ENCODE measurements at regions not wholly inside any gene's neighbourhood (a gene's known extent, or its start where the extent isn't known, plus 50 kb on each side); places are given as distances from the start of the nearest gene placed in this dataset.

- Mint-ChIP-seq H3K27me3 (no peaks in the 10 kb centered on the region), H3K9me3 (peaks cover 0 to 19% (median 6%) of the 10 kb centered on the region in 8 donors), H3K4me3 (no peak overlapping the region), H3K4me1 (no peaks in the 10 kb centered on the region), H3K27ac (no peak overlapping the region), H3K36me3 (no peaks in the 10 kb centered on the region)
- Histone ChIP-seq H3K4me1 (ENCODE audit: insufficient read depth, low read length) (no peaks in the 10 kb centered on the region), H3K4me3 (ENCODE audit: low read length in 2 of 2) (no peak overlapping the region), H3K36me3 (ENCODE audit: insufficient read depth, low read length) (no peaks in the 10 kb centered on the region), H3K27ac (ENCODE audit: low read depth, low read length) (no peak overlapping the region), H3K9me3 (ENCODE audit: control insufficient read depth in 1 of 2, low read length in 2 of 2) (no peaks in the 10 kb centered on the region), H3K27me3 (ENCODE audit: insufficient read depth, low read length) (no peaks in the 10 kb centered on the region)
- CTCF ChIA-PET (ENCODE audit: partially characterized antibody): no interaction called here
- POLR2A ChIA-PET (ENCODE audit: partially characterized antibody): no interaction called here
- intact Hi-C loops (cut with micrococcal nuclease): no loop called here
- DNase-seq: no peak
These were observed 669.1 kb upstream of the CDH6 start for GRCh38 chr5:30524428-30524827.

GRCh38 chr5:30523061-30523460, 670.4 kb upstream of the CDH6 start:
- no peaks in the 10 kb centered on the region for H3K4me1 Mint-ChIP-seq
- intact Hi-C loops (cut with micrococcal nuclease): no loop called here
- H3K27ac Mint-ChIP-seq: no peak overlapping the region
- no peaks in the 10 kb centered on the region for H3K27me3 Mint-ChIP-seq
- Histone ChIP-seq H3K4me3 (ENCODE audit: low read length in 2 of 2) (no peak overlapping the region), H3K36me3 (ENCODE audit: insufficient read depth, low read length) (no peaks in the 10 kb centered on the region), H3K27ac (ENCODE audit: low read depth, low read length) (no peak overlapping the region), H3K27me3 (ENCODE audit: insufficient read depth, low read length) (no peaks in the 10 kb centered on the region), H3K4me1 (ENCODE audit: insufficient read depth, low read length) (no peaks in the 10 kb centered on the region), H3K9me3 (ENCODE audit: control insufficient read depth in 1 of 2, low read length in 2 of 2) (no peaks in the 10 kb centered on the region)
- ChIA-PET POLR2A (ENCODE audit: partially characterized antibody) (no interaction called here), CTCF (ENCODE audit: partially characterized antibody) (no interaction called here)
- peaks cover 0 to 17% (median 7%) of the 10 kb centered on the region in 8 donors for H3K9me3 Mint-ChIP-seq
- DNase-seq: no peak
- no peaks in the 10 kb centered on the region for H3K36me3 Mint-ChIP-seq
- H3K4me3 Mint-ChIP-seq: no peak overlapping the region

DNA sequence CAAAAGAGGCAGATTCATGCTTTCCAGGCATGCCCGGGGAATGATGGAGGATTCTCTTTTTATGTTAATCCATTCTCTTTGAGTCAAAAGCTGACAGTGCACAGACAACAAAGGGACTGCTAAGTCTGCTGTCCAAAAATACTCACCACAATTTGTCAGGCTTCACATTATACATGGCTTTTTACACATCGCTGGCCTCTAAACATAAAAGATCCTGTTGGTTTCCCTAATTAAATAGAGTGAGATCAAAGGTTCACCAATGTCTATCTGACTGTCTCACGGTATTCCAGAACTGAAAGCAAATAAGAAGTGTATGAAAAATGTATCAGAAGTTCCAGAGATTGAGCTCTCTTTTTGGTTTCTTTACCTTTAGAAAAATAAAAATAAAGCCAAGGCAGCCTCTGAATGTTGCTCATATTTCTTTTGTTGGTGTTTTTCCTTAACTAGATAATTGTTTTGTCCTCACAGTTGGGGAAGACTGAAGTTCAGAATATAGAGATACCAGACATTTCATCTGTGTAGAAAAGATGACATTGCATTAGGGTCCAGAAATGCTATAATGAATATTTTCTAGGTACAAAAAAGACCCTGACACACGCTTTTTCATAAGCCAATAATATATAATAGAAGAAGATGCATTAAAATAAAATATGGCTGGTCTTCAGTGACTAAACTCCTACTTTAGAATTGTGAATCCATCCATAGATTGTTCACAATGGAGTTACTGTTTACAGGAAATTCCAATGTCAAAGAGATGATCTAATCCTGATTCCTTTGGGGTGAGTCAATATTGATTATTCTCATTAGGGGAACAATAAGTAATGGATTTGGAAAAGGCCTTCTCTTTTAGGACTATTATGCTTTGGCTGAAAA, 688.2 kb upstream of the CDH6 start:
- Histone ChIP-seq H3K4me1 (ENCODE audit: insufficient read depth, low read length) (no peaks in the 10 kb centered on the region), H3K27ac (ENCODE audit: low read depth, low read length) (no peak overlapping the region), H3K4me3 (ENCODE audit: low read length in 2 of 2) (no peak overlapping the region), H3K27me3 (ENCODE audit: insufficient read depth, low read length) (no peaks in the 10 kb centered on the region), H3K9me3 (ENCODE audit: control insufficient read depth in 1 of 2, low read length in 2 of 2) (no peaks in the 10 kb centered on the region), H3K36me3 (ENCODE audit: insufficient read depth, low read length) (no peaks in the 10 kb centered on the region)
- Mint-ChIP-seq H3K27ac (no peak overlapping the region), H3K4me1 (no peaks in the 10 kb centered on the region), H3K27me3 (no peaks in the 10 kb centered on the region), H3K36me3 (no peaks in the 10 kb centered on the region), H3K4me3 (no peak overlapping the region), H3K9me3 (peaks cover 0 to 21% (median 7%) of the 10 kb centered on the region in 8 donors)
- intact Hi-C loops (cut with micrococcal nuclease): no loop called here
- ChIA-PET CTCF (ENCODE audit: partially characterized antibody) (no interaction called here), POLR2A (ENCODE audit: partially characterized antibody) (no interaction called here)
- DNase-seq: no peak

- H3K4me1 Mint-ChIP-seq: no peaks in the 10 kb centered on the region
- H3K27ac Mint-ChIP-seq: no peak overlapping the region
- Histone ChIP-seq H3K9me3 (ENCODE audit: control insufficient read depth in 1 of 2, low read length in 2 of 2) (no peaks in the 10 kb centered on the region), H3K36me3 (ENCODE audit: insufficient read depth, low read length) (no peaks in the 10 kb centered on the region), H3K27ac (ENCODE audit: low read depth, low read length) (no peak overlapping the region), H3K4me1 (ENCODE audit: insufficient read depth, low read length) (no peaks in the 10 kb centered on the region), H3K27me3 (ENCODE audit: insufficient read depth, low read length) (no peaks in the 10 kb centered on the region), H3K4me3 (ENCODE audit: low read length in 2 of 2) (no peak overlapping the region)
- H3K9me3 Mint-ChIP-seq: peaks cover 0 to 11% (median 5%) of the 10 kb centered on the region in 8 donors
- H3K4me3 Mint-ChIP-seq: no peak overlapping the region
- ChIA-PET POLR2A (ENCODE audit: partially characterized antibody) (no interaction called here), CTCF (ENCODE audit: partially characterized antibody) (no interaction called here)
- H3K36me3 Mint-ChIP-seq: no peaks in the 10 kb centered on the region
- intact Hi-C loops (cut with micrococcal nuclease): no loop called here
- DNase-seq: no peak
- no peaks in the 10 kb centered on the region for H3K27me3 Mint-ChIP-seq
These were observed 691.2 kb upstream of the CDH6 start for GRCh38 chr5:30502277-30502676.

- no peak overlapping the region for H3K4me3 Mint-ChIP-seq
- H3K27me3 ChIP-seq (ENCODE audit: insufficient read depth, low read length): no peaks in the 10 kb centered on the region
- intact Hi-C loops (cut with micrococcal nuclease): no loop called here
- CTCF ChIA-PET (ENCODE audit: partially characterized antibody): no interaction called here
- no peaks in the 10 kb centered on the region for H3K9me3 ChIP-seq (ENCODE audit: control insufficient read depth in 1 of 2, low read length in 2 of 2)
- peaks cover 2 to 21% (median 6%) of the 10 kb centered on the region in 8 donors for H3K9me3 Mint-ChIP-seq
- no peaks in the 10 kb centered on the region for H3K4me1 Mint-ChIP-seq
- no peaks in the 10 kb centered on the region for H3K27me3 Mint-ChIP-seq
- H3K36me3 ChIP-seq (ENCODE audit: insufficient read depth, low read length): no peaks in the 10 kb centered on the region
- H3K4me3 ChIP-seq (ENCODE audit: low read length in 2 of 2): no peak overlapping the region
- H3K27ac Mint-ChIP-seq: no peak overlapping the region
- no peaks in the 10 kb centered on the region for H3K36me3 Mint-ChIP-seq
- DNase-seq: no peak
- H3K4me1 ChIP-seq (ENCODE audit: insufficient read depth, low read length): no peaks in the 10 kb centered on the region
- no peak overlapping the region for H3K27ac ChIP-seq (ENCODE audit: low read depth, low read length)
- POLR2A ChIA-PET (ENCODE audit: partially characterized antibody): no interaction called here
These were observed 692.4 kb upstream of the CDH6 start for GRCh38 chr5:30501065-30501464.

- intact Hi-C loops (cut with micrococcal nuclease): no loop called here
- DNase-seq: no peak
- POLR2A ChIA-PET (ENCODE audit: partially characterized antibody): no interaction called here
- Mint-ChIP-seq H3K27ac (no peak overlapping the region), H3K4me3 (no peak overlapping the region), H3K9me3 (peaks cover 2 to 23% (median 6%) of the 10 kb centered on the region in 8 donors), H3K4me1 (no peaks in the 10 kb centered on the region), H3K36me3 (no peaks in the 10 kb centered on the region), H3K27me3 (no peaks in the 10 kb centered on the region)
- no peaks in the 10 kb centered on the region for H3K36me3 ChIP-seq (ENCODE audit: insufficient read depth, low read length)
- no peak overlapping the region for H3K27ac ChIP-seq (ENCODE audit: low read depth, low read length)
- no peaks in the 10 kb centered on the region for H3K27me3 ChIP-seq (ENCODE audit: insufficient read depth, low read length)
- H3K4me1 ChIP-seq (ENCODE audit: insufficient read depth, low read length): no peaks in the 10 kb centered on the region
- no peak overlapping the region for H3K4me3 ChIP-seq (ENCODE audit: low read length in 2 of 2)
- CTCF ChIA-PET (ENCODE audit: partially characterized antibody): no interaction called here
- H3K9me3 ChIP-seq (ENCODE audit: control insufficient read depth in 1 of 2, low read length in 2 of 2): no peaks in the 10 kb centered on the region
These were observed 693.0 kb upstream of the CDH6 start for GRCh38 chr5:30500513-30500912.

DNA sequence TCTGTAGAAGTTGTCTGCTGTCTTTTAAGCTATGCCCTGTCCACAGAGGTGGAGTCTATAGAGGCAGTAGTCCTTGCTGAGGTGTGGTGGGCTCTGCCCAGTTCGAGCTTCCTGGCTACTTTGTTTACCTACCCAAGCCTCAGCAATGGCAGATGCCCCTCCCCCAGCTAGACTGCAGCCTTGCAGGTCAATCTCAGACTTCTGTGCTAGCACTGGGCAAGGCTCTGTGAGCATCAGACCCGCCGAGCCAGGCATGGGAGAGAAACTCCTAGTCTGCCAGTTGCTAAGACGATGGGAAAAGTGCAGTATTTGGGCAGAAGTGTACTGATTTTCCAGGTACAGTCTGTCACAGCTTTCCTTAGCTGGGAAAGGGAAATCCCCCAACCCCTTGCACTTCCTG, 694.1 kb upstream of the CDH6 start:
- Histone ChIP-seq H3K9me3 (ENCODE audit: control insufficient read depth in 1 of 2, low read length in 2 of 2) (no peaks in the 10 kb centered on the region), H3K4me1 (ENCODE audit: insufficient read depth, low read length) (no peaks in the 10 kb centered on the region), H3K27ac (ENCODE audit: low read depth, low read length) (no peak overlapping the region), H3K4me3 (ENCODE audit: low read length in 2 of 2) (no peak overlapping the region), H3K36me3 (ENCODE audit: insufficient read depth, low read length) (no peaks in the 10 kb centered on the region), H3K27me3 (ENCODE audit: insufficient read depth, low read length) (no peaks in the 10 kb centered on the region)
- Mint-ChIP-seq H3K36me3 (no peaks in the 10 kb centered on the region), H3K9me3 (peaks cover 2 to 23% (median 6%) of the 10 kb centered on the region in 8 donors), H3K4me1 (no peaks in the 10 kb centered on the region), H3K4me3 (no peak overlapping the region), H3K27ac (no peak overlapping the region), H3K27me3 (no peaks in the 10 kb centered on the region)
- no peak for DNase-seq
- intact Hi-C loops (cut with micrococcal nuclease): no loop called here
- ChIA-PET CTCF (ENCODE audit: partially characterized antibody) (no interaction called here), POLR2A (ENCODE audit: partially characterized antibody) (no interaction called here)

Data from CD4-positive, alpha-beta memory T cell (primary cell).